ENCODE measurements at regions not wholly inside any gene's neighbourhood (a gene's known extent, or its start where the extent isn't known, plus 50 kb on each side); places are given as distances from the start of the nearest gene placed in this dataset.

DNA sequence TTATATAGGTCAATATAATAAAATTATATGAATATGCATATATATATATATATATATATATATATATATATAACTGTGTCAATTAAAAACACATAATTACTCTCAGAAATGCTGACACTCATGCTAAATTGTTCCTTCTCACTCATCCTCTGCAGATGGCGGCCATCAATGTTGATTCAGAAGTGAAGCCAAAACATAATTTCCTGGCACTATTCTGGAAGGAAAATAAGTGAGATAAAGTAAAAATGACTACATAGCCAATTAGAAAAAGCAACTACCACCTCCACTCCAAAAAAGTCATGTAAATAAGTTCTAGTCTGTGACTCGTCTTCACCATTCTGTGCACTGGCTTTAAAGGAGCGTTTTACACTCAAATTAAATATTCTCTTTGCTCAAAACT, 423.3 kb downstream of the EFNB2 start:
- TF ChIP-seq POLR2AphosphoS5 (IDR thresholded peaks at IDR 0.05) (no peak), CTCF (IDR thresholded peaks at IDR 0.05) (no peak), POLR2A (IDR thresholded peaks at IDR 0.05) (no peak)

Measured in breast epithelium (tissue), 3 donors.